NCI-H226 (cell line): ENCODE measurements at regions not wholly inside any gene's neighbourhood (a gene's known extent, or its start where the extent isn't known, plus 50 kb on each side); places are given as distances from the start of the nearest gene placed in this dataset.
"Not testable (repeated sequence)": the region's sequence is repeated elsewhere in the genome, so short reads cannot be mapped to it uniquely, and the experiment has no call there.

Experiments
- DNase-seq: peaks from one replicate; pipeline ENCODE4 v3.0.0-alpha.2; 2015

DNA sequence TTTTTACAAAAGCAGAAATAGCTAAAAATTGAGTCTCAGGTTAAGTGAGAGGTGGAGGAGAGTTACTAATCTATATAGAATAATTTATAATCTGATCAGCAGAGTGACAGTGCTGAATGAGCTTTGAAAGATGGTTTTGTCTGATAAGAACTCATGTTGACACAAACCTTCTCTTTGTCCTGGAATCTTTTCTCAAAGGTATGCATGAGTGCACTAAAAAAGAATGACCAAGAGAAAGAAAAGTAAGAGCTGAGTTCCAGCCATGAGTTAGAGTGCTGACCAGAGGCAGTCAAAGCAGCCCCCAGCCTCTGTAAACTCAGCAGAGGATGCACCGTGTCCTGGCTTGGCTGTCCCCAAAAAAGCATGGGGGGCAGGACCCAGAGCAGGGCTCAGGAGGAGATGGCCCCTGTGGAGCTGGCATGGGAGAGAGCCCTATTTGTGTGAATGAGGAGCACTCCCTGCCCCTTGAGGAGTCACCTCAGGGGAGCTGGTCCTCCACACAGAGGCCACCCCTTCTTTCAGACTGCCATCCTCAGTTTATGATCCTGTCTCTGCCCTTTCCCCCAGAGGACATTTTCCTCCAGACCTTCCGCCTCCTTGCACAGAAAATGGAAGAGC is 129.8 kb downstream of the SEC23A start:
- no peak for DNase-seq

DNA sequence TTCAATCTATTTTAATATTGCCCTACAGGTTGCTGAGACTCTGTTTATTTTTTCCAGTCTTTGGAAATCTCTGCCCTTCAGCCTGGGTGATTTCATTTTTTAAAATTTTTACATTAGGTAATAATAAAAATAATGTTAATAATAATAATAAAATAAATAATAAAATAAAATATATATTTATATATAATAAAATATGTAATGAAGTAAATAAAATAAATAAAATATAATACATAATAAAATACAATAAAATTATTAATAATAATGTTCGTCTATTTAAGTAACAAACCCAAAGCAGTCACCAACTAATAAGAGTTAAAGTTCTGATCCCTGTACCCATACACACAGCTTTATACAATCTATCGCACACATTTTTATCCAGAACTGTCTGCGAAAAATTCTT is 130.5 kb downstream of the SEC23A start:
- no peak for DNase-seq

GRCh38 chr14:38971258-38971921 is 131.6 kb downstream of the SEC23A start:
- DNase-seq, result no peak

DNA sequence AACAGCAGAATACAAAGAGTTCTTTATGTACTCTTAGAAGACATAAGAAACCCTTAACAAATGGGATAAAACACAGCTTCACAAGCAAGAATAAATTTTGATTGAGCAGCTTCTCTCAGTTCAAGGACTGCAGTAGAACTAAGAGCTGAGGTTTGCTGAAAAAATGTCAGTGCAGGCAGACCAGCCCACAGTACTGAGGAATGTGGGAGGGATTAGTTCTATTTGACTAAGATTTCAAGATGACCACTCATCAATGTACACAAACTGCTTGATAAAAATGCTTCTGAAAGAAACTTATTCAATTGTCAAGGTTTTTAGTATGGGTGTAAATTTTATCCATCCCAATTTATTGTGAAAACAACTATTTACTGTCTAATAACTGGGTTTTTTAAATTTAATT is 138.4 kb downstream of the SEC23A start:
- DNase-seq, result peak; percentile 38

DNA sequence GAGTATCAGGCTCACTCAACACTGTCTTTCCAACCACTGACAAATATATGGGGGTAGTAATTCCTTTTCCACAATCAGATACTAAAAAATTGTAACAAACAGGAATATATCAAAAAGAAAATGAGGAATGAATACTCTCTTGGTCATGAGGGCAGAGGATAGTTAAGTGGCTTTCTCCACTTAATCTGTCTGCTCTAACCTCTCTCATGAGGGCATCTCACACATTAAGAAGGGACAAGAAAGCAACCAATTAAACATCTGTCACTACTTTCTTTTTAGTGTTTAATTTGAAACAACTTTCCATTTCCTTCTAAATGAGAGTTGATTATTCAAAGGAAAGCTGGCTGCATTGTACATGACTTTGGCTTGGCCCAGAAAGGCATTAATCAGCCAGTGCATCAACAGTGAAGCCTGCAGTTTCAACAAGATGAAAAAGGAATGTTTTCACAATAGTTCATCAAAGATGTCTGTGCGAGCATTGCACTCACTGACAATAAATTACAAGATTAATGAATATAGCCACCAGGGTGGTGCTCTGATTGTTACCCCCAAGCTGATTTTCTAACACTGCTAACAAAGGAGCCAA is 142.0 kb downstream of the SEC23A start:
- no peak for DNase-seq

DNA sequence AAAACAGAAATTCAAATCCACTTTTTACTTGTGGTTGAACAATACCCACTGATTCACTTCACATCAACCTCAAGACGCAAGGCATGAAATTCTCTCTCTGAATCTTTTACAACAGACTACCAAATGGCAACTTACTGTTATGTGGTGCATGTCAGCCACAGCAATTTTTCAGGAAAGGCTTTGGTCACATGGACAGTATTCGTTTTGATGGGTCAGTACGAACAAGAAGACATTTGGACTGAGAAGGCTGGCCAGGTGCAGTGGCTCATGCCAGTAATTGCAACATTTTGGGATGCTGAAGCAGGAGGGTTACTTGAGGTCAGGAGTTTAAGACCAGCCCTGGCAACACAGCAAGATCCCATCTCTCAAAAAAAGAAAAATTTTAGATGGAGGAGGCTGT is 144.0 kb downstream of the SEC23A start:
- no peak for DNase-seq

DNA sequence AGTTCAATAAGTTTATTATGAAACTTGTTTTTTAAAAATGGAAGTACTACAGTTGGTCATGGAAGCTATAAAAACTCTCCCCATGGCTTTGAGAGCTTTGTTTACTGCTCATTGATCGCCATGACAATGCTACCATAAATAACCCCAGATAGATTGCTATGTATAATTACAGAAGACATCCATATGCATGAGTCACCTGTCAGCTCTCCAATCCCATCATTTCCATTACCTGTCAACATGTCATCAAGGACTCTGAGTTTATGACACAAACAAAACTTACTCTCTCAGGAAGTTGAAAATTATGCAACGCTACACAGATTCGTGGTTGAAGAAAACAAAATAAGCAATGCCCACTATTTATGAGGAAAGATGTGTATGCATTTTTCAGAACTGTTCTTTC is 144.4 kb downstream of the SEC23A start:
- DNase-seq, result peak; percentile 6

DNA sequence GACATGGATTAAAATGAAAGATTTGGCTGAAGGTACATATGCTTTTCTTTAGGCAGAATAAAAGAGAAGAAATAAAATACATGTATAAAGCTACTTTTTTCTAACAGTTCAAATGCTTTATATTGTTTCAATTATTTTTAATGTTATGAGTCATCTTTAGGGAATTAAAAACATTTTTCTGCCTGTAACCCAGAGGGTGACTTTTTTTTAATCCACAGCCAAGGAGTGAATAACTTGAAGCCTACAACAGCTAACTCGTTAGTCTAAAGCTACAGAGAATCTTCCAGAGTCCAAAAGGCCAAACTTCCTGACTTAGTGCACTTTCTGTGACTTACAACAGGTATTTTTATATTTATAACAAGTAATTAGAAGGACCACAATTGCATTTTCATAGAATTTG is 151.6 kb downstream of the SEC23A start:
- DNase-seq, result peak; percentile 22

DNA sequence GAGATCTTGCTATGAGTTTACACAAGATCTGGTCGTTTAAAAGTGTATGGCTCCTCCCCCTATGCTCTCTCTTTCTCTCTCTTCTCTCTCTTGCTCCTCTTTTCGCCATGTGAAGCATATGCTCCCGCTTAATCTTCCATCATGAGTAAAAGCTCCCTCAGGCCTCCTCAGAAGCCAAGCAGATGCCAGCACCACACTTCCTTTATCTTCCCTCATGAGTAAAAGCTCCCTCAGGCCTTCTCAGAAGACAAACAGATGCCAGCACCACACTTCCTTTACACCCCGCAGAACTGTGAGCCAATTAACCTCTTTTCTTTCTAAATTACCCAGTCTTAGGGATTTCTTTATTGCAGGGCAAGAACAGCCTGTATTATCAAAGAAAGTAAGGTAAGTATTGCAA is 152.4 kb downstream of the SEC23A start:
- DNase-seq, result no peak

- DNase-seq, result no peak
Observed at GRCh38 chr14:38948576-38948975, 154.5 kb downstream of the SEC23A start.

DNA sequence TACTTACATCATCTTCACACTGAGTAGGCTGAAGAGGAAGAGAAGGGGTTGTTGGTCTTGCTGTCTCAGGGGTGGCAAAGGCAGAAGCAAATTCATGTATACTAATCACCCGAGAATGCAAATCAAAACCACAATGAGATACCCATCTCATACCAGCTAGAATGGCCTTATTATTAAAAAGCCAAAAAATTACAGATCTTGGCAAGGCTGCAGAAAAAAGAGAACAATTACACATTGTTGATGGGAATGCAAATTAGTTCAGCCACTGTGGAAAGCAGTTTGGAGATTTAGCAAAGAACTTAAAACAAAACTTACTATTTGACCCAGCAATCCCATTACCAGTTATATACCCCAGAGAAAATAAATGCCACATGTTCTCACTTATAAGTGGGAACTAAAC is 154.9 kb downstream of the SEC23A start:
- DNase-seq, result peak; percentile 17

DNA sequence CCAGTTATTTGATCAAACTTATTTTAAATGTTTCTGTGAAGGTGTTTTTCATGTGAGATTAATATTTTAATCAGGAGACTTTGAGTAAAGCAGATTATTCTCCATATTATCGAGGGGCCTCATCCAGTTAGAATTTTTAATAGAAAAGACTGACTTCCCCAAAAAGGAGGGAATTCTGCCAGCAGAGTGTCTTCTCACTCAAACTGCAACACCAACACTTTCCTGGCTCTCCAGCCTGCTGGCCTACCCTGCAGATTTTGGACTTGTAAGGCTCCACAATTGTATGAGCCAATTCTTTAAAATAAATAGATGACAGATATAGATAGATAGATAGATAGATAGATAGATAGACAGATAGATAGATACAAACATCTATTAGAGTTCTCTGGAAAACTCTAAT is 155.7 kb downstream of the SEC23A start:
- no peak for DNase-seq

DNA sequence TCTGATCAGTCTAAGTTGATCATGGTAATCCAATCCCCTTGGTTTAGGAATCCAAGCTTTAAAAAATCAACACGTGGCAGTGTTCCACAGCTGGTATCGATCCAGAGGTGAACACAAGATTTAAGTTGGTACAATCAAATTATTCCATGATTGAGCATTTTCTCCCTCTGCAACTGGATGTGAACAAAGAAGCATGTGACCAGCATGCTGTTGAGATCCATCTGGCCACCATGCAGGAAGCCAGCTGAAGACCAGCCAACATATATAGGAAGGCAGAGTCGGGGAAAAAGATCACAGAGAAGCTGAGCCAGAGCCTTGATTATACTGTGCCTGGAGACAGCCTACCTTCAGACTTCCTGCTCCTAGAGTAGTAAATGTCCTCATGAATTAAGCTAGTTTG is 158.3 kb downstream of the SEC23A start:
- DNase-seq, result no peak

DNA sequence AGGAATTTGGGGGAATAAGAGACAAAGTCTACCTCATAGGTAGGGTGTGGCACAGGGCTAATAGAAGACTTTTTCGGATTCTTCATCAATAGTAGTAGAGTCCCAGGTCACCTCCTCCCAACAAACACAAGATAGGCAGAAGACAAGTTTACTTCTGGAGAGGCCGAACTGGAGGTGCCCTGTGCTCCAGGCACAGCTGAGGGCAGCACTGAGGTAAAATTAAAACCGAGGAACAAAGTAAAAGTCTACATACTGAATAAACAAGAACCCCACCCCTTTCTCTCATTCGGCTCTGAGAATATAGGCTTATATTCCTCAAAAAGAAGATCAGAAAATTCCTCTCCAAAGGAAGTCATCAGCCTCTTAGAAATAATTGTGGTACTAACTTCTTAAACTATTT is 161.5 kb downstream of the SEC23A start:
- DNase-seq, result no peak

- not testable (repeated sequence) for DNase-seq
Observed at GRCh38 chr14:38932653-38933000, 170.4 kb downstream of the SEC23A start.

- no peak for DNase-seq
Observed at GRCh38 chr14:38931969-38932652, 170.9 kb downstream of the SEC23A start.

DNA sequence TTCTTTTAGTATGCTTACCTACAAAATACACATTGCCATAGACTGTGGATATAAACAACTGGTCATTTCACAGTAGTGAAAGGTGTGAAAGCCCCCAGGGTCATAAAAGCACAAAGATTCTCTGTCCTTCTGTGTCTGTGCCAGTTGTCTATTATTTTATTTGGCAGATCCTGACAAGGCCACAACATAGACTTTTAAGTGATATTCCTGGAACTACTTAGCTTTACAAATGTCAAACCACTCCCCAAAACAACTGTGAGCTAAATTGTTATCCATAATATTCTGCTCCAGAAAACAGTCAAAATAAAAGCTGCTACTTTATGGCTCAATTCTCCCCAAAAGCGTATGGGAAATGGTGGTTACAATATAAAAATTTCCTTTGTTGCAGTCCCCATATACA is 172.1 kb downstream of the SEC23A start:
- no peak for DNase-seq

GRCh38 chr14:38930022-38930421 is 173.0 kb downstream of the SEC23A start:
- DNase-seq, result no peak

DNA sequence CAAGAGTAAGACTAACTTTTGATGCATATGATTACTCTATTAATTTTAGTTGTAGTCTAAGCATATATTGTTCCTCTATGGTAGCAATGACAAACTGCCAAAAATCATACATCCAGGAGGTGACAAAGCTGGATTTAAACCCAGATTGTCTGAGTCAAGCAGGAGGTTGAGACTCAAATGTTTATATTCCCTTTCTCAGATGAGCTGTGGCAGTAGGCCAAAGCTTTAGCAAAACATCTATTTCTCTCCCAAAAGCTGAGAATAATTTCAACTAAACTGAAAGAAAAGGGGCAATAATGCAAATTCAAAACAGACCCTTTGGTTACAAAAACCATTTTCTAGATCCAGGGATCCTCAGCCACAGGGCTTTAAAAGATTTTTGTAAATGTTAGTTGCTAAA is 173.6 kb downstream of the SEC23A start:
- no peak for DNase-seq

GRCh38 chr14:38921893-38922292 is 181.1 kb downstream of the SEC23A start:
- not testable (repeated sequence) for DNase-seq

DNA sequence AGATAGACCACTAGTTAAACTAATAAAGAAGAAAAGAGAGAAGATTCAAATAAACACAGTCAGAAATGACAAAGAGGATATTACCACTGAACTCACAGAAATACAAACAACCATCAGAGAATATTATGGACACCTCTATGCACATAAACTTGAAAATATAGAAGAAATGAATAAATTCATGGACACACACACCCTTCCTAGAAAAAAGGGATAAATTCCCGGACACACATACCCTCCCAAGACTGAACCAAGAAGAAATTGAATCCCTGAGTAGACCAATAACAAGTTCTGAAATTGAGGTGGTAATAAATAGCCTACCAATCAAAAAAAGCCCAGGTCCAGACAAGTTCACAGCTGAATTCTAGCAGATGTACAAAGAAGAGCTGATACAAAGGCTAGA is 187.9 kb downstream of the SEC23A start:
- DNase-seq, result no peak

DNA sequence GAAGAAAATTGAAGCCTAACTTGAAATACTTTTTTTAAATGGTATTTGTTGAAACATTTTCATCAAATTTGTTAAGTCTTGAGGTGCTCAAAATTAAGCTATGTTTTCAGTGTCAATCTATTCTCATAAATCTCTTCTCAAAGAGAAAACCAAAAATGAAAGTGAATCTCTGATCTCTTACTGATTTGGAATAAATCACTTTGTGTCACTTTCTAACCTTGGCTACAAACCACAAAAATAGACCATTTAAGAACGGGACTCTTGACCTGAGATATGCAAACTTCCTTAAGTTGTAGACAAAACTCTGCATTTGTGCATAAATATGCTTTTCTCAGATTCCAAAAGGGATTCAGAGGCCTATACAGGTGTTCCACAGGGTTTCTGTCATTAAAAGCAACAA is 192.9 kb downstream of the SEC23A start:
- DNase-seq, result no peak

GRCh38 chr14:38904959-38905358 is 198.1 kb downstream of the SEC23A start:
- no peak for DNase-seq

DNA sequence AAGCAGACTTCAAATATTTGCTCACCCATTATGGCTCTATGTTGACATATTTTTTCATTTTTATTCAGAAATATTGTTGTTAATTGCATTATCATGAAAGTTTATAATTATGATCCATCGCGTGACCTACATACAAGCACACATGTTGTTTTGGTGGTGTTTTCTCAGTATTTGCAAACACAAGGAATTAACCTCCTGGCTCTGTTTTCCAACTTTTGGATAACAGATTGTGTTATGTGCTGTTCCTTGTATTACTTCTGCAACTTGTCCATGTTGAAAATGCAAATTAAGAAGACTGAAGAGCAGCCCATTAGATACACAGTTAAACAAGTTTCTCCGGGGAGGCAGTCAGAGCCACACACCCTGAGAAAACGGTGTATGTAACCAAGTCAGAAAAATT is 201.2 kb downstream of the SEC23A start:
- DNase-seq, result no peak
